ENCODE measurements at regions not wholly inside any gene's neighbourhood (a gene's known extent, or its start where the extent isn't known, plus 50 kb on each side); places are given as distances from the start of the nearest gene placed in this dataset.

- DNase-seq (ENCODE audit: low read depth), result no peak
- no peak overlapping the region for H3K4me3 ChIP-seq (ENCODE audit: low read depth, low read length)
- TF ChIP-seq CTCF (conservative IDR thresholded peaks at IDR 0.05; ENCODE audit: low read depth, low read length), result no peak
These were observed 513.6 kb upstream of the LRRTM4 start for GRCh38 chr2:78035804-78036203.

GRCh38 chr2:78051480-78051879 lies 529.3 kb upstream of the LRRTM4 start:
- TF ChIP-seq CTCF (conservative IDR thresholded peaks at IDR 0.05; ENCODE audit: low read depth, low read length), result no peak
- no peak overlapping the region for H3K4me3 ChIP-seq (ENCODE audit: low read depth, low read length)

GRCh38 chr2:78056976-78057375 lies 534.8 kb upstream of the LRRTM4 start:
- no peak for DNase-seq (ENCODE audit: low read depth)

More at GRCh38 chr2:78051480-78051879, 529.3 kb upstream of the LRRTM4 start:
- DNase-seq (ENCODE audit: low read depth), result no peak

GRCh38 chr2:78061301-78061700 lies 539.1 kb upstream of the LRRTM4 start:
- no peak for TF ChIP-seq CTCF (conservative IDR thresholded peaks at IDR 0.05; ENCODE audit: low read depth, low read length)
- no peak overlapping the region for H3K4me3 ChIP-seq (ENCODE audit: low read depth, low read length)
- DNase-seq (ENCODE audit: low read depth), result no peak

More at GRCh38 chr2:78056976-78057375, 534.8 kb upstream of the LRRTM4 start:
- TF ChIP-seq CTCF (conservative IDR thresholded peaks at IDR 0.05; ENCODE audit: low read depth, low read length), result no peak
- no peak overlapping the region for H3K4me3 ChIP-seq (ENCODE audit: low read depth, low read length)

- no peak for TF ChIP-seq CTCF (conservative IDR thresholded peaks at IDR 0.05; ENCODE audit: low read depth, low read length)
- H3K4me3 ChIP-seq (ENCODE audit: low read depth, low read length), result no peak overlapping the region
- no peak for DNase-seq (ENCODE audit: low read depth)
These were observed 539.6 kb upstream of the LRRTM4 start for GRCh38 chr2:78061732-78062131.

- DNase-seq (ENCODE audit: low read depth), result no peak
- TF ChIP-seq CTCF (conservative IDR thresholded peaks at IDR 0.05; ENCODE audit: low read depth, low read length), result no peak
- H3K4me3 ChIP-seq (ENCODE audit: low read depth, low read length), result no peak overlapping the region
These were observed 541.3 kb upstream of the LRRTM4 start for GRCh38 chr2:78063246-78064020.

- no peak for TF ChIP-seq CTCF (conservative IDR thresholded peaks at IDR 0.05; ENCODE audit: low read depth, low read length)
- H3K4me3 ChIP-seq (ENCODE audit: low read depth, low read length), result no peak overlapping the region
- DNase-seq (ENCODE audit: low read depth), result no peak
These were observed 543.2 kb upstream of the LRRTM4 start for GRCh38 chr2:78065366-78065765.
